ENCODE measurements at regions not wholly inside any gene's neighbourhood (a gene's known extent, or its start where the extent isn't known, plus 50 kb on each side); places are given as distances from the start of the nearest gene placed in this dataset.

GRCh38 chr1:10896673-10897072, 100.2 kb upstream of the CASZ1 start:
- TF ChIP-seq YY1 (IDR thresholded peaks at IDR 0.05; ENCODE audit: insufficient read depth, insufficient read length) (no peak), ZNF274 (IDR thresholded peaks at IDR 0.05; ENCODE audit: low read depth, low read length) (no peak), SUZ12 (IDR thresholded peaks at IDR 0.05; ENCODE audit: extremely low read depth, insufficient read depth, insufficient read length) (no peak)

Measured in NT2/D1 (cell line).